H1 (cell line): ENCODE measurements at regions not wholly inside any gene's neighbourhood (a gene's known extent, or its start where the extent isn't known, plus 50 kb on each side); places are given as distances from the start of the nearest gene placed in this dataset.

ENCODE experiments used
- CBX5 ChIP-seq: fragments of 300-800, 300-1000 bp; sonication (generic); IDR thresholded peaks from 2 replicates; pipeline ENCODE4 v1.7.1; 2016; ENCODE audit warnings: antibody characterized with exemption, low read length, low read depth
- CTCF ChIP-seq, 3 experiments: IDR thresholded peaks; 1 replicate in 2 of 3; 2 replicates in 1 of 3; pipeline versions ENCODE4 v1.5.1 to v1.6.1; 2011; ENCODE audit warnings: low read length in 3 of 3, mild to moderate bottlenecking in 3 of 3, inconsistent platforms in 2 of 3, low read depth in 1 of 3, moderate library complexity in 1 of 3; ENCODE audit not compliant: insufficient read depth in 1 of 3; ENCODE audit errors: control extremely low read depth in 1 of 3
- EP300 ChIP-seq, 2 experiments: IDR thresholded peaks; 1 replicate in 1 of 2; 2 replicates in 1 of 2; pipeline ENCODE4 v1.6.1; 2011 to 2012; ENCODE audit warnings: low read depth in 2 of 2, low read length in 2 of 2, mild to moderate bottlenecking in 2 of 2, borderline replicate concordance in 1 of 2, inconsistent platforms in 1 of 2, moderate library complexity in 1 of 2
- MAX ChIP-seq: IDR thresholded peaks from 2 replicates; pipeline ENCODE4 v1.6.1; 2012; ENCODE audit warnings: inconsistent platforms
- PHF8 ChIP-seq: fragments of 200-600 bp; sonication (generic); conservative IDR thresholded peaks from 2 replicates; pipeline ENCODE4 v1.7.1; 2012; ENCODE audit warnings: low read depth, mild to moderate bottlenecking, inconsistent platforms, low read length, moderate library complexity
- POLR2A ChIP-seq, 2 experiments: IDR thresholded peaks; 1 replicate in 1 of 2; 2 replicates in 1 of 2; pipeline ENCODE4 v1.6.1; 2011; ENCODE audit warnings: low read depth in 2 of 2, low read length in 2 of 2, mild to moderate bottlenecking in 2 of 2; ENCODE audit errors: control extremely low read depth in 1 of 2
- SP2 ChIP-seq: IDR thresholded peaks from 2 replicates; pipeline ENCODE4 v1.6.1; 2012; ENCODE audit warnings: mild to moderate bottlenecking, low read length, inconsistent platforms
- YY1 ChIP-seq: IDR thresholded peaks from 2 replicates; pipeline ENCODE4 v1.6.1; 2011; ENCODE audit warnings: low read depth, mild to moderate bottlenecking, low read length

- no peak for TF ChIP-seq CTCF (IDR thresholded peaks at IDR 0.05; ENCODE audit: control extremely low read depth in 1 of 3, insufficient read depth in 1 of 3, low read depth in 1 of 3, low read length in 3 of 3)
- TF ChIP-seq CBX5: no peak
- TF ChIP-seq YY1: no peak
- TF ChIP-seq POLR2A (IDR thresholded peaks at IDR 0.05; ENCODE audit: control extremely low read depth in 1 of 2, low read depth in 2 of 2, low read length in 2 of 2): no peak
- TF ChIP-seq MAX: no peak
- no peak for TF ChIP-seq EP300 (IDR thresholded peaks at IDR 0.05; ENCODE audit: borderline replicate concordance in 1 of 2, low read depth in 2 of 2, low read length in 2 of 2)
- no peak for TF ChIP-seq SP2
- TF ChIP-seq PHF8: no peak
These were observed 331.8 kb upstream of the SLC8A1 start for GRCh38 chr2:40783704-40784103.
